ENCODE measurements at regions not wholly inside any gene's neighbourhood (a gene's known extent, or its start where the extent isn't known, plus 50 kb on each side); places are given as distances from the start of the nearest gene placed in this dataset.

DNA sequence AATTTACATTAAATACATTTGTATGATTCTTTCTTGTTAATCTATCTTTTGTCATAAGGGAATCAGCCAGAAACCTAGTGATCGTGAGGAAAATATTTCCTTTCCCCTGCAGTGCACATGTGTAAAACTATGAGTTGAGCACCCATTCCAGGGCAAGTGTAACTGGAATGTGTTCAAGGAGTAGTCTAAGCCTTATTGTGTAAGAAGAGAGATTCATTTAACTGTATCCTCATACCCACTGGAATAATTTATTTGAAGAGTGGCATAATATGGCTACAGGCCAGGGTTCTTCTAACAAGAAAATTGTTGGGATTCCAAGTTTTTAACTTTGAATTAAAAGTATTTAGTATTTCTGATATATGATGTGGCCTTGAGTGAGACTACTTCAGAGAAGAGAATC lies 1692.7 kb downstream of the EFNA5 start:
- TF ChIP-seq, protein P1, sequence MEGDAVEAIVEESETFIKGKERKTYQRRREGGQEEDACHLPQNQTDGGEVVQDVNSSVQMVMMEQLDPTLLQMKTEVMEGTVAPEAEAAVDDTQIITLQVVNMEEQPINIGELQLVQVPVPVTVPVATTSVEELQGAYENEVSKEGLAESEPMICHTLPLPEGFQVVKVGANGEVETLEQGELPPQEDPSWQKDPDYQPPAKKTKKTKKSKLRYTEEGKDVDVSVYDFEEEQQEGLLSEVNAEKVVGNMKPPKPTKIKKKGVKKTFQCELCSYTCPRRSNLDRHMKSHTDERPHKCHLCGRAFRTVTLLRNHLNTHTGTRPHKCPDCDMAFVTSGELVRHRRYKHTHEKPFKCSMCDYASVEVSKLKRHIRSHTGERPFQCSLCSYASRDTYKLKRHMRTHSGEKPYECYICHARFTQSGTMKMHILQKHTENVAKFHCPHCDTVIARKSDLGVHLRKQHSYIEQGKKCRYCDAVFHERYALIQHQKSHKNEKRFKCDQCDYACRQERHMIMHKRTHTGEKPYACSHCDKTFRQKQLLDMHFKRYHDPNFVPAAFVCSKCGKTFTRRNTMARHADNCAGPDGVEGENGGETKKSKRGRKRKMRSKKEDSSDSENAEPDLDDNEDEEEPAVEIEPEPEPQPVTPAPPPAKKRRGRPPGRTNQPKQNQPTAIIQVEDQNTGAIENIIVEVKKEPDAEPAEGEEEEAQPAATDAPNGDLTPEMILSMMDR (IDR thresholded peaks at IDR 0.05) = no peak
- no peak for TF ChIP-seq POLR2A (IDR thresholded peaks at IDR 0.05)
- no peak for TF ChIP-seq POLR2AphosphoS5 (IDR thresholded peaks at IDR 0.05)
